ENCODE measurements at regions not wholly inside any gene's neighbourhood (a gene's known extent, or its start where the extent isn't known, plus 50 kb on each side); places are given as distances from the start of the nearest gene placed in this dataset.

- TF ChIP-seq CTCF (IDR thresholded peaks at IDR 0.05) = no peak
- no peak for TF ChIP-seq RELA (CRISPR knock-in tag; IDR thresholded peaks at IDR 0.05; ENCODE audit: borderline replicate concordance)
- TF ChIP-seq NFYB (CRISPR knock-in tag; conservative IDR thresholded peaks at IDR 0.05; ENCODE audit: low read depth) = no peak
- TF ChIP-seq USF1 (CRISPR knock-in tag; IDR thresholded peaks at IDR 0.05) = no peak
- no peak for TF ChIP-seq JUN (CRISPR knock-in tag; IDR thresholded peaks at IDR 0.05)
- TF ChIP-seq ZBTB21 (CRISPR knock-in tag; IDR thresholded peaks at IDR 0.05; ENCODE audit: borderline replicate concordance) = no peak
- TF ChIP-seq SP1 (CRISPR knock-in tag; conservative IDR thresholded peaks at IDR 0.05) = no peak
- TF ChIP-seq IRF2 (CRISPR knock-in tag; IDR thresholded peaks at IDR 0.05; ENCODE audit: borderline replicate concordance, low read depth) = no peak
- no peak for TF ChIP-seq ZNF138 (CRISPR knock-in tag; conservative IDR thresholded peaks at IDR 0.05)
- TF ChIP-seq, protein P1, sequence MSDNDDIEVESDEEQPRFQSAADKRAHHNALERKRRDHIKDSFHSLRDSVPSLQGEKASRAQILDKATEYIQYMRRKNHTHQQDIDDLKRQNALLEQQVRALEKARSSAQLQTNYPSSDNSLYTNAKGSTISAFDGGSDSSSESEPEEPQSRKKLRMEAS (CRISPR knock-in tag; IDR thresholded peaks at IDR 0.05) = no peak
- TF ChIP-seq ATF1 (CRISPR knock-in tag; IDR thresholded peaks at IDR 0.05) = no peak
These were observed 252.6 kb downstream of the SEC23IP start for GRCh38 chr10:120145107-120145506.
